ENCODE measurements at regions not wholly inside any gene's neighbourhood (a gene's known extent, or its start where the extent isn't known, plus 50 kb on each side); places are given as distances from the start of the nearest gene placed in this dataset.
"Not testable (repeated sequence)": the region's sequence is repeated elsewhere in the genome, so short reads cannot be mapped to it uniquely, and the experiment has no call there.

DNA sequence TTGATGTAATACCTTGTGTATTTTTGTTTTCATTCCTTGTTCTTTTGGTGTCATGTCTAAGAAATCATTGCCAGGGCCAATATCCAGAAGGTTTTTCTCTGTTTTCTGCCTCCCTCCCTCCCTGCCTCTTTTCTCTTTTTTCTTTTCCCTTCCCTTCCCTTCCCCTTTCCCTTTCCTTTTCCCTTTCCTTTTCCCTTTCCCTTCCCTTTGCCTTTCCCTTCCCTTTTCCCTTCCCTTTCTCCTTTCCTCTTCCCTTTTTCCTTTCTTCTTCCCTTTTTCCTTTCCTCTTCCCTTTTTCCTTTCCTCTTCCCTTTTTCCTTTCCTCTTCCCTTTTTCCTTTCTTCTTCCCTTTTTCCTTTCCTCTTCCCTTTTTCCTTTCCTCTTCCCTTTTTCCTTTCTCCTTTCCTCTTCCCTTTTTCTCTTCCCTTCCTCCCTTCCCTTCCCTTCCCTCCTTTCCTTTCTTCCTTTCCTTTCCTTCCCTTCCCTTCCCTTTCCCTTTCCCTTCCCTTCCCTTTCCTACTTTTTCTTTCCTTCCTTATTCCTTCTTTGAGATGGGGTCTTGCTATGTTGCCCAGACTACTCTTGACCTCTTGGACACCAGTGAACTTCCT, 646.1 kb downstream of the RAPGEF2 start:
- DNase-seq = no peak

DNA sequence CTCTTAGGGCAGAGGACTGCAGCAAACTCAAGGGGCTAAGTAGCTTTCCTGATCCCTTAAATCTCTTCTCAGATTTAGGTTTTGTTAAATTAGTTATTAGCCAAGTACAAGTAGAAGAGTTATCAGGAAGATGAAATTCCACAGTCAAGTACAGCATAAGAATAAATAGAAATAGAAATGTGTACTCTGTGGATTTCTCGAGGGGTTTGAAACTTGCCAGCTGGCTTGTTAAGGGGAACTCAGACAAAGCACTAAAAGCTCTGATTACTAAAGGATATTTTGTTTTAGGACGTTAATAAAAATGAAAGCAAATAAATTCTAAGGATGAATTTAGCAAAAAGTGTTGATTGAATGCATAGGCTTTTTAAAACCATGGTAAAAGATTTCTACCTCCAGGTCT, 654.6 kb downstream of the RAPGEF2 start:
- no peak for DNase-seq

DNA sequence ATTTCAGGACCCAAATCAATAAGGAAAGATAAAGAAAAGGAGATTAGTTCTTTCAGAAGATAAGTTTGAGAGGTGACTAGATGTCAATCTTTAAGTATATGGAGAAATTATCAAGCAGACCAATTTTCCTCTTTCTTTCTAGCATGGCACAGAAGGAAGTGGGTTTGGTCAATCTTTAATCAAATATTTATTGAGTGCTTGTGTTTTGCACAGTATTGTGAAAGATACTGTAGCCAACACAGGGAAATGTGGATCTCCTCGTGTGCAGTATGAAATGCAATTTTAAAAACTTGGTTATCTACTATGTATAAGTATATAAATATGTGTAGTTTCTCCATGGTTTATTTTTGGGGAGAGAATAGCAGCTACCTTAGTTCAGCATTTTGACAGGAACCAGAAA, 655.2 kb downstream of the RAPGEF2 start:
- no peak for DNase-seq

DNA sequence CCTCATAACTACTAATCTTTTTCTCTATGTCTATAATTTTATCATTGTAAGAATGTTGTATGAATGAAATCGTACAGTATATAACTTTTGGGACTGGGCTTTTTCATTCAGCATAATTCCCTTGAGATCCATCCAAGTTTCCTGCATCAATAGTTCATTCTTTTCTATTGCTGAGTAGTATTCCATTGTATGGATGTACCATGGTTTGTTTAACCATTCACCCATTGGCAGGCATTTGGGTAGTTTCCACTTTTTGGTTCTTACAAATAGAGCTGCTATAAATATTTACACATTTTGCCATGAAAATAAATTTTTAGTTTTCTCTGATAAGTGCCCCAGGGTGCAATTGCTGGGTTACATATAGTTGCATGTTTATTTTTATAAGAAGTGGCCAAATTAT, 659.8 kb downstream of the RAPGEF2 start:
- DNase-seq = no peak

DNA sequence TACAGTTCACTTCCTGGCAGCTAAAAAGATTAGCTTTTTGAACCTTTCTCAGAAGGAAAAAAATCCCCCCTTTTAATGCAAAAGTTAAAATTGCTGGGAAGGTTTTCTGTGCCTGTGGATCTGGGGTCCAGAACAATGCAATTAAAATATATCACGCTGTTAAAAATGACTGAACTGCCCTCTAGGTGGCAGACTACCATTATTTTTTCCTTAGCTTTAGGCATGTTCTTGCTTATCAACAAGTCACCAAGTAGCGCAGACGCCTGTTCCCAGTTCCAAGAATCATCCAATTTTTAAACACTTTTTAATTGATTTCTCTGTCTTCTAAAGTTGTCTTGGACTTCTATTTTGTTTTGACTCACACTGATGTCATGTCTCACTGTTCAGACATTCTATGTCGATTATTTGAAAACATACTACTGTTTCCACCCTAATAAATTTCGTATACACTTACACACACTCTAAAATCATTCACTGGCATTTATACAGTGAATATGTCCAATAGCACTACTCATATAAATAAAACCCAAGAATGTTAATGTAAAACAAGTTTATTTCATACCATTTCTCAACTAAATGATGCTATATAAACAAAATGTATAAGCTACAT, 661.6 kb downstream of the RAPGEF2 start:
- DNase-seq = peak; percentile 1

DNA sequence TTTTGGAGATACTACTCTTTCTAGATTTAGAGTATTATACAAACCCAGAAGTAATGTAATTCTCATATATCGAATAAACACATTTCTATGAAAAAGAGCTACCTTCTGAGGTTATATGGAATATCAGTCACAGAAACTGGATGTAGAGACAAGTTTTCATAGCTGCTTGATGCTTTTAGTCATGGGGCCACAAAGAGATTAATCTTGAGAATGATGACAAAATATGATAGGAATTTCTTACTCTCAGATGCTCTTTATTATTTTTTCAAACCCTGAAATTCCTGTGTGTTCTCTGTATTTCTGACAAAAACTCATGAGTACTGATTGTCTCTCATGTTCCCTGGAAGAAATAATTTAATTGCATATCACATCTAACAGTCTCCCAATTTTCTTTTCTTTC, 662.5 kb downstream of the RAPGEF2 start:
- DNase-seq = no peak

DNA sequence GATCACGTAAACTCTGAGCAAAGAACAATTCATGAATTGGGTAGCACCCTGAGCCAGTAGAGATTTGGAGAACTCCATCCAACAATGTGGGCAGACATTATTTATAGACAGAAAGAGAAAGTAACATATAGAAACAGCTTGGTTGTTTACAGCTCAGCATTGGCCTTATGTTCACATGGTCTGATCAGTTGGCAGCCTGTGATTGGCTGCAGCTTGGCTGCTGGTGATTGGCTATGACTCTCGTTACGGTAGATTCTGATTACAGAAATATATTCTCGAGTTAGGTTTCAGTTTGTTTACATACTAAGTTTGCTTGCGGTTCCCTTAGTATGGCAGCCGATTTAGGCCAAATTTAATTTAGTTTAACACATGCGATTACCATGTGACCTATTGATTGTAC, 663.4 kb downstream of the RAPGEF2 start:
- DNase-seq = no peak

DNA sequence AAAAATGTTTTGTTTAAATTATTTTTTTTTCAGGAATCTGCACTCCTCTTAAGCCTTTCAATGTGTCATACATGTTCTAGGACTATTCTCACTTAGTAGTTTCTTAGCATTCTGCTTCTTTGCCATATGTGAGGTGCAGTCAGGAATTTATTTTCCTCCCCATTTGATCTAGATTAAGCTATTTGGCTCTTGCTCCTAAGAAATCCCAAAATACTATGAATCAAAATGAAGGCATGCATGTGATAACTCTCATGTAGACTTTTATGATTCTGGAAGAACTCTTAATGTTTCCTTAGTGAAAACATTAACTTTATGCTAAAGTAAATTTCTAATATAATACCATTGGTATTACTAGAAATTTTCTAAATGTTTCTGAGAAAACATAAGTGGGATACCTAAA, 664.5 kb downstream of the RAPGEF2 start:
- no peak for DNase-seq

DNA sequence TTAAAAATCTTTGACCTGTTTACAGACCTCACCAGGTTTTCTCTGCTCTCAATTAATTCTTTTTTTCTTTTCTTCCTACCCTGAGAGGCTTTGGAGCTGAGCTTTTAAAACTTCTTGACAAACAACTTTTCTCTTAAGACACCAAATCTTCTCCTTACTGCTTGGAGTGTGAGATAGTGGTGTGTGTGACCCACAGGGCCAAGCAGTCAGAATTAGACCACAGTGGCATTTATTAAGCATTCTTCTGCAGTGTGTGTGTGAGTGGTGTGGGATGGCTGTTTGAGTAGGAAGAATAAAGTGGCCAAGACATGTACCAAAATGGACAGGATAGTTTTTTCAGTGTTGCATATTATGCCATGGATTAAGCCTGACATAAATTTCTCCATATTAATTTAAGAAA, 665.1 kb downstream of the RAPGEF2 start:
- no peak for DNase-seq

DNA sequence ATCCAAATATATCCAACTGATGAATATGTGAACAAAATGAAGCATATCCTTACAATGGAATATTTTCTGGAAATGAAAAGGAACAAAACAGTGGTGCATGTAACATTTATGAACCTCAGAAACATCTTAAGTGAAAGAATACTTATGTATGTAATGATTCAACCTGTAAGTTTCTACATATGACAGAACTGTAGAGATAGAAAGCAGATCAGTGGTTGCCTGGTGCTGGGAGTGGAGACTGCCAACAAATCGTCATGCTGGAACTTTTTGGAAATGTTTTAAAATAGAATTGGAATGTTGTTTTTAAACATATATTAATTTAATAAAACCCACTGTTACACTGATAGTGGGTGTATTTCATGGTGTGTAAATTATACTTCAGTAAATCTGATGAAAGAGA, 667.5 kb downstream of the RAPGEF2 start:
- DNase-seq = no peak

DNA sequence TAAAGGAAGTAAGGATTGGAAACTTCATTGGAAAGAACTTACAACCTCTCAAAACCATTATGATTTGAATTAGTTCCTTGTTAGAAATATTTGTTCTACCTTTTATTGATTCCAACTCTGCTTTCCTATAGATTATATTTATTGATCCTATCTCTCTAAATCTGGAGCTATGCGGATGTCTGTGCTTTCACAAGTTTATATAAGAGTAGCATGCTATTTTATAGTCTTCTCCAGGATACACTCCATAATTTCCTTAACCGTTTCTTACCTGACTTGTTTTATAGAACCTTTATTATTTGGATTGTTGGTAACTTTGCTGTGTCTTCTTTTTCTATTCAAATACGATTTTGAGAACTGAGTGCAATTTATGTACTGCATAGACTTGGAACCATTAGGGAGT, 668.1 kb downstream of the RAPGEF2 start:
- no peak for DNase-seq

DNA sequence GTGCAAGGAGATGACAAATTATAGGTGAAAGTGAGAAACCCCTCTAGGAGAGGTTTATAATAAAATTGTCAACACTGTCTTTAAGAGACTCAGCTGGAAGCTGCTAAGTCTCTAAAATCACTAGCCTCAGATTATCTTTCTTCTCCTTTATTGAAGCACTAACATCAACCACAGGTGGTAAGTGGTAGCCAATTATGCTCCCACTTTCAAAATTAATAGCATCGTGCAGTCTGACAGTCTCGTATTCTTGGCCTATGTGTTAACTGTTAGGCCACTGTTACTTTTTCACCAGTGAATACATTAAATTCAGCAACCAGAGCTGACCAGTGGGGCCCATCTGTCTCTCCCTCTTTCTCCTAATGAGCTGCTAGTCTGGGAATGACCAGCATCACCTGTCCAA, 674.1 kb downstream of the RAPGEF2 start:
- no peak for DNase-seq

DNA sequence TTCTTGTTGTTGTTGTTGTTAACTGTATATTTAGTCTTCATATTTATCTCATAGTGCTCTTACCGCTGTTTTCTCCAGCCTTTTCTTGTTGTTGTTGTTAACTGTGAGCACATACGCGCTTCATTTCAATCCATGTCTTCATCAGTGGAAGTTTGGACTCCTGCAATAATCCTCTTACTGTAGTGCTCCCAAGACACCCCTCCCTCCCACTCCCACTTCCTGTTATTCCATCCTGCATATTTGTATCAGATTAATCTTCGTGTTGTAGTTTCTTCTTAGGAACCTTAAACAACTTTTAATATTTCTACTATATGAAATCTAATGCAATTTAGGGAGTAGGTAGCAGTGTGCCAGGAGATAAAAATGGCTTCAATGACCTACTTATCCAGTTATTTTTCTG, 674.8 kb downstream of the RAPGEF2 start:
- no peak for DNase-seq

DNA sequence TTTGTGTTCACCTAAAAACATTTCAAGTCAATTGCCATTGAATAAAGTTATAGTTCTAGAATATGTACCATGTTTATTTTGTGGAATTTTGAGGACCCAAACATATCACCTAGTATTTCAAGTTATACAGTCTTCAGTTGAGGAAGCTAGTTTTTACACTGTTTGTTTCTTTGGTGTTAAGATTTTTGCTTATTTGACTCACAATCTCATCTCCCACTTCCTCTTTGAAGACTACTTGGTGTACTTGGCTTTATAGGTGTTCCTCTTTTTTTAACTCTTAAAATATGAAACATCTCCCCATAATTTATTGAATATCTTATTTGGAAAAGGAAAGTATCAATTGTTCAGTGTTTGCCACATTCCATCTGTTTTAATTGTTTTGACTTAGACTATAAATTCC, 675.4 kb downstream of the RAPGEF2 start:
- DNase-seq = no peak

DNA sequence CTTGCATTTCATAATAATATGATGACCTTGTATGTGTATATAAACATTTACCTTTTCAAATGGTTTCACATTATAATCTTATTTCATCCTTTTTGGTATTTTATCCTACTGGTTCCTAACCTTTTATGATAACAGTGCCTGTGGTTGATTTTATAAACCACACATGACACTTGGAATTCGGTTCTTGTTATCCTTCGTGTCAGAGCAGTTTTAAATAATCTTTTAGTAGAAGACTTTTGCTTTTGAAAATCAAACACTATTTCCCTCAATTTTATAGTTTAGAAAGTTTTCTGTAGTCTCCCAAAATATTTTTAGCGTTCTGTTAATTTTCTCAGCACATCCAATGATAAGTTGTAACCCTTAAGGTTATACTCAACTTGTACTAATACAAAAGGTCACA, 676.8 kb downstream of the RAPGEF2 start:
- DNase-seq = no peak

DNA sequence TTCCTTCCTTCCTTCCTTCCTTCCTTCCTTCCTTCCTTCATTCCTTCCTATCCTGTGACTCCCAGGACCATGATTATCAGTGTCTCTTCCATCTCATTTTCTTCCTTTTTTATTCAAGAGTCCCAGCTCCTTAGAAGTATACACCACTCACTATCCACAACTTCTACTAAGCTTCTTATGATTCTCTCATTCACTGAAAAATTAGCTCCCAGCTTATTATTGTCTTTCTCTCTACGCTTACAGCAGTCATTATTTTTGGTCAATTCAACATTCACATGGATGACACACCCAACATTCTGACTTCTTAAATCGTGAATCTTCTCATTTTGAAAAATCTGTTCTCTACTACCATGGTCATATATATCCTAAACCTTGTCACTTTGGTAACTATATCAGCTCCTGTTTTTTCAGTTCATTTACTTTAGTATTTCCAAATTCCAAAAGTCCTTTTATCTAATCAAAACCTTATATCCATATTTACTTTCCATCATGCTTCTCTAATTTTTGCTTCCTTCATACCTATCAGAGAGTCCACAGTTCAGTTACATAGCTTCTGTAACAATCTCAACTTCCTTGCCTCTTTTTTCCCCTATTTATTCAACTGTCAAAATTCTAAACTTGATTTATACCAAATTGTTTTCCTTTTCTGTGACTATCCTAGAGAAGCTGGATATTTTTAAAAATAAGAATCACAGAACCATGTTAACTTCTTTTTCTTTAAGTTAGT, 677.5 kb downstream of the RAPGEF2 start:
- no peak for DNase-seq

DNA sequence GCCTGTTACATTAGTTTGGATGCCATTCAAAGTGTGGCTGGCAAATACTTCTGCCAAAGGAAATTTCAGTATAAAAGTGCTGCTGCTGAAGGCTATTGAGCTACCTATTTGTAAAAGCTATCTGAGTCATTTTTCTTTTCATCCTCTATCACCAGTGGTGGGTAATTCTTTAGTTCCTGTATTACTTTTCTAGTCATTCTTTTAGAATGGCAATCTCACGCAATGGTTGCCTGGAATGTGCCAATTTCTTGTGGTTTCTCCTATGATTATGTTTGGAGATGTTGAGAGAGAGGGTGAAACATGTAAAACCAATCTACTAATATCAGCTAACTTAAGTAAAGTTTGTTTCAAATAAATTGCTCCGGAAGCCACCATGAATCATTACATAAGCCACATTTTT, 685.0 kb downstream of the RAPGEF2 start:
- no peak for DNase-seq

DNA sequence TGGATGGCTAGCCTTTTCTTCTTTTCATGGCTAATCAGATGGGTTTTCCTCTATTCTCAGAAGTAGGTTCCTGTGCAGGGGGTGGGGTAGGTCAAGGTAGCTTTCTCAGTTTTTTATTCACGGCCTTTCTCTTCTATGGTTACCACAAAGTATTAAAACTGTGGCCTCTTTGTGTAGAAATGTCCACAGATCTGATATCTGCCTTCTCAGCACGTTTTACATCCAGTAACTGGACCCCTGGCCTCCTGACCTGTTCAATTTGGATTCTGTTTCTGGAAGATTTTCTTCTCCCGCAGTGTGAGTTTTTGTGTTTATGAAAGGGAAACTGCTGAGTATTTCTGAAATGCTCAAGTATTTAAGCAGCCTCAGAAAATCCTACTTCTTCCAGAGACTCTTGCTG, 688.5 kb downstream of the RAPGEF2 start:
- no peak for DNase-seq

DNA sequence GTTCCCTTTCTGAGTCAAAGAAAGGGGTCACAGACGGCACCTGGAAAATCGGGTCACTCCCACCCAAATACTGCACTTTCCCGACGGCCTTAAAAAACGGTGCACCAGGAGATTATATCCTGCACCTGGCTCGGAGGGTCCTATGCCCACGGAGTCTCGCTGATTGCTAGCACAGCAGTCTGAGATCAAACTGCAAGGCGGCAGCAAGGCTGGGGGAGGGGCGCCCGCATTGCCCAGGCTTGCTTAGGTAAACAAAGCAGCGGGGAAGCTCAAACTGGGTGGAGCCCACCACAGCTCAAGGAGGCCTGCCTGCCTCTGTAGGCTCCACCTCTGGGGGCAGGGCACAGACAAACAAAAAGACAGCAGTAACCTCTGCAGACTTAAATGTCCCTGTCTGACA, 701.7 kb downstream of the RAPGEF2 start:
- DNase-seq = not testable (repeated sequence)

DNA sequence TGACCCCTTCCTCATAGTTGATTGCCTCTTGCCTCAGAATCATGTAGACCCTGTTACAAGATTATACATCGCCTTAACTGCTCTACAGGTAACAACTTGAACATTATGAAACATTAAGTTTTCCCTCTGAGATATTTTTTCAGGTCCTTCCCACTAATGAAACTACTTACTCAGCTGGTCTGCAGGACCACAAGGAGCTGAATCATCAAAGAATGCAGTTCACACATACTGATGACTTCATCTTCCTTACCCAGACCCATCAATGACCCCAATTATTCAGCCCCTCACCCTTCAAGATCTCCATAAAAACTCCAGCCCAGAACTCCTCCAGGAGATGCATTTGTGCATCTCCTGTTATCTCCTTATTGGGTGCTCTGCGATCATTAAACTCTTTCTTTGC, 720.9 kb downstream of the RAPGEF2 start:
- no peak for DNase-seq

DNA sequence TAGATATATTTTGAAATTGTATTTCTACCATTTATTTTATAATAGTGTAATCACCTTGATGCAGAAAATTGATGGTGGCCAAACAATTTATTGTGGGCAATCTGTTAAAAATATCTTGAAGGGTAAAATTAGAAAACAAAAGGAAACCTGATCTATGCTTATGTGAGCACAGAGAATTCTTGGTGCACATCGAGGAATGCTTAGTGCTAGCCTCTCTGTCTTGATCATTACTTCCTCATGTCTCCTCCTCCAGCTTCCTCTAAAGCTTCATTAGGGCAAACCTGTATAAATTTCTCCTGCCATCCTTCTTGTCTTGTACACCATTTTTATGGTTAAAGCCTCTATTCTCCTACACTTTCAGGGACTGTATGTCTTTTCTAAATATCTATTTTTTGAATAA, 725.8 kb downstream of the RAPGEF2 start:
- no peak for DNase-seq

DNA sequence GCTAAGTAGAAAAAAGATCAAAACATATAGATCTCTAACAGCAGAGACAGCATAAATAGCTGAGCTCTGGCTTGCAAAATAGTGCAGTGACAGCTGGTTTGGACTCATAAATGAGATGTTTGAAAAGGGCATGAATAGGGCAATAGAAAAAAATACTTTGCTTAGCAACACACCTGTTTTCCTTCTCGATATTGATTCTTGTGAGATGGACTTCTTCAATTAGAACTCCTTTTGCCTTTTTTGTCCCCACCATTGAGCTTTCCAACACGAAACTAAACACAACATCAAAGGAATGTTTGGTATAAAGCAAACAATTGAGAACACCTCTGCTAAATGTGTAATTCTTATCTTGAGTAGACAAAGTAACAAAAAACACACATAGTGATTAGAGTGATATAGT, 726.3 kb downstream of the RAPGEF2 start:
- DNase-seq = no peak

DNA sequence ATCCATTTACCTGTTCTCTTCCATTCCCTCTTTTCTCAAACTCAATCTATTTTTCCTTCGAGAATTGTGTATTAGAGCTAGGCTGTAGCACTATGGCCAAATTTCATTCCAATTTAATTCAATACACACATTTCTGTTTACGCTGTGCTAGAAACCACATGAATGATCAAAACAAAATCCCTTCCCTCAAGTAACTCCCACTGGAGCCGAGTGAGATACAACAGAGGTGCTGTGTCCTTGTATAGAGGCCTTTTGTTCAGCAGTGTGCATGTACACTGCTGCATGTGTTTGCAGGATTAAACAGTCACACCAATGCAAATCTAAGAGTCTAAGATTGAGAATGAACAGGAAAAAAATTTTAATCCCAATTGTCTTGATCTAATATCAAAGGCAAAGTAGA, 734.2 kb downstream of the RAPGEF2 start:
- no peak for DNase-seq

DNA sequence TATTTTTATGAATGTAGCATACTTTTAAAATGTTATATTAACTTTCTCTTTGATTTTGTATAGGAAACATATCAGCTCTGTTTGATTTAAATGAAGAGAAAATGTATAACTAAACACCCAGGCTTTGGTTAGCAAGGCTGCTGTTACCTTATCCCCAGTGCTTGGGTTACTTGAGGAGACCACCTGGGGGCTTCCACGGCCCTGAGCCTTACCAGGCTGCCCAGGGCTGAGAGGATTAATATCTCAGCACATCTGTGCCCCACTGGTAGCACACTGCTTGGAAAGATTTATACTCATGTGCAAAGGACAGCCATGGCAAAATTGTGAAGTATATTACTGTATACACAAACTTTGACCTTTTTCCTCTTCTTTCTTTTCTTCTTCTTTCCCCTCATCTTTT, 752.9 kb downstream of the RAPGEF2 start:
- DNase-seq = no peak

DNA sequence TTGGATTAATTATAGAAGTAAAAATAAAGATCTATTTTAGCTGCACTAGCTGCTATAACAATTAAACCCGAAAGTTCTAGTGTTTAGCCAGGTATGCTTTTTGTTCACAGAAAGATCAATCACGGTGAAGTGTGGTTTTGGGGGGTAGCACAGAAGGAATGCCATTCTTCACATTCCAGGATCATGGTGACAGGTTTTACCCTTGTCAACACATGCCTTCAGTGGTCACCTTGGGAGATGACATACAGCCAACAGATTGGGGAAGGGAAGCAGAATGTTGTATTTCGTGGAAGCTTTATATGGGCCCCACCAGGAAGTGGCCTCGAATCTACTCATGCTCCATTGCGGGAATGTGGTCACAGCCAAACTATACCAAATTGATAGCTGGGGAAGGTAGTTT, 753.6 kb downstream of the RAPGEF2 start:
- DNase-seq = no peak
